Muscle of back (tissue), 3 donors: ENCODE measurements at regions not wholly inside any gene's neighbourhood (a gene's known extent, or its start where the extent isn't known, plus 50 kb on each side); places are given as distances from the start of the nearest gene placed in this dataset.
"Not testable (repeated sequence)": the region's sequence is repeated elsewhere in the genome, so short reads cannot be mapped to it uniquely, and the experiment has no call there.

Experiments used
- DNase-seq, 3 donors: peaks; one replicate each; pipeline versions ENCODE4 v3.0.0 to v3.0.0-alpha.2; 2013

- no peak for DNase-seq
These were observed 50.9 kb downstream of the ANXA2R start for GRCh38 chr5:42989190-42989589.

- DNase-seq: no peak
These were observed 51.6 kb downstream of the ANXA2R start for GRCh38 chr5:42988568-42988967.

- no peak for DNase-seq
These were observed 54.7 kb downstream of the ANXA2R start for GRCh38 chr5:42985129-42986037.

GRCh38 chr5:42984307-42984706 is 55.8 kb downstream of the ANXA2R start:
- DNase-seq: no peak

- no peak for DNase-seq
These were observed 58.0 kb downstream of the ANXA2R start for GRCh38 chr5:42982107-42982622.

GRCh38 chr5:42981417-42982106 is 58.6 kb downstream of the ANXA2R start:
- DNase-seq: not testable (repeated sequence)

GRCh38 chr5:42981015-42981414 is 59.1 kb downstream of the ANXA2R start:
- not testable (repeated sequence) for DNase-seq

GRCh38 chr5:42980391-42980790 is 59.7 kb downstream of the ANXA2R start:
- not testable (repeated sequence) for DNase-seq

GRCh38 chr5:42979242-42979641 is 60.9 kb downstream of the ANXA2R start:
- DNase-seq: not testable (repeated sequence)

GRCh38 chr5:42974536-42974935 is 65.6 kb downstream of the ANXA2R start:
- DNase-seq: no peak

GRCh38 chr5:42970636-42971559 is 69.2 kb downstream of the ANXA2R start:
- DNase-seq: no peak

GRCh38 chr5:42965934-42966333 is 74.2 kb downstream of the ANXA2R start:
- DNase-seq: no peak

GRCh38 chr5:42963412-42963811 is 76.7 kb downstream of the ANXA2R start:
- DNase-seq: no peak

- DNase-seq: no peak
These were observed 78.0 kb downstream of the ANXA2R start for GRCh38 chr5:42962124-42962523.

- DNase-seq: no peak
These were observed 79.6 kb downstream of the ANXA2R start for GRCh38 chr5:42960506-42960905.

- DNase-seq: no peak
These were observed 83.6 kb downstream of the ANXA2R start for GRCh38 chr5:42956551-42956950.

- peak in 1 of 3 donors; percentile 23 for DNase-seq
These were observed 87.1 kb downstream of the ANXA2R start for GRCh38 chr5:42953041-42953440.

GRCh38 chr5:42952578-42952974 is 87.5 kb downstream of the ANXA2R start:
- peak in 1 of 3 donors; percentile 32 for DNase-seq

GRCh38 chr5:42951293-42951840 is 88.8 kb downstream of the ANXA2R start:
- peak; percentile 32 to 81 (median 35) for DNase-seq

- DNase-seq: peak; percentile 60 to 98 (median 82)
These were observed 89.4 kb downstream of the ANXA2R start for GRCh38 chr5:42950456-42951292.
